ENCODE measurements at regions not wholly inside any gene's neighbourhood (a gene's known extent, or its start where the extent isn't known, plus 50 kb on each side); places are given as distances from the start of the nearest gene placed in this dataset.
A peak's percentile ranks its signal among the peaks of the same experiment; 100 is the strongest.

GRCh38 chr18:43486462-43486861 lies 209.2 kb upstream of the SYT4 start:
- DNase-seq (peak in 1 of 3 donors; percentile 6), ATAC-seq (ENCODE audit: insufficient read depth, low FRiP score) (no peak)

GRCh38 chr18:43501099-43501498 lies 223.8 kb upstream of the SYT4 start:
- ATAC-seq (ENCODE audit: insufficient read depth, low FRiP score) (no peak), DNase-seq (no peak)
- Histone ChIP-seq H3K27me3 (ENCODE audit: control insufficient read depth in 3 of 3, insufficient read depth in 3 of 3, low read length in 2 of 3) (no peaks in the 10 kb centered on the region), H3K9ac (ENCODE audit: insufficient read depth in 1 of 2, low read length in 2 of 2) (no peak overlapping the region), H3K4me1 (ENCODE audit: control insufficient read depth in 5 of 5, insufficient read depth in 5 of 5, low read length in 5 of 5) (no peaks in the 10 kb centered on the region), H3K27ac (ENCODE audit: low read depth in 1 of 2, low read length in 1 of 2) (no peak overlapping the region), H3K36me3 (ENCODE audit: control insufficient read depth in 4 of 4, insufficient read depth in 4 of 4, low read length in 4 of 4) (no peaks in the 10 kb centered on the region), H3K4me3 (no peak overlapping the region), H3K9me3 (ENCODE audit: control insufficient read depth in 4 of 4, insufficient read depth in 3 of 4, low read length in 3 of 4) (peaks cover 0 to 5% (median 2%) of the 10 kb centered on the region in 4 donors)
- no peak for TF ChIP-seq CTCF (IDR thresholded peaks at IDR 0.05; ENCODE audit: control extremely low read depth, extremely low read depth)
- 73 to 84% methylated on average over 2 of the region's 2 CpGs for whole genome bisulfite sequencing, 2 donors

More at GRCh38 chr18:43486462-43486861, 209.2 kb upstream of the SYT4 start:
- H3K36me3 ChIP-seq (ENCODE audit: control insufficient read depth in 4 of 4, insufficient read depth in 4 of 4, low read length in 4 of 4): no peaks in the 10 kb centered on the region
- H3K4me3 ChIP-seq: no peak overlapping the region
- TF ChIP-seq CTCF (IDR thresholded peaks at IDR 0.05; ENCODE audit: control extremely low read depth, extremely low read depth): no peak
- H3K4me1 ChIP-seq (ENCODE audit: control insufficient read depth in 5 of 5, insufficient read depth in 5 of 5, low read length in 5 of 5): no peaks in the 10 kb centered on the region
- WGBS, 2 donors: 92 to 93% methylated on average over 4 of the region's 4 CpGs
- no peaks in the 10 kb centered on the region for H3K27me3 ChIP-seq (ENCODE audit: control insufficient read depth in 3 of 3, insufficient read depth in 3 of 3, low read length in 2 of 3)
- H3K9ac ChIP-seq (ENCODE audit: insufficient read depth in 1 of 2, low read length in 2 of 2): no peak overlapping the region
- H3K9me3 ChIP-seq (ENCODE audit: control insufficient read depth in 4 of 4, insufficient read depth in 3 of 4, low read length in 3 of 4): peaks cover 0 to 8% (median 3%) of the 10 kb centered on the region in 4 donors
- H3K27ac ChIP-seq (ENCODE audit: low read depth in 1 of 2, low read length in 1 of 2): no peak overlapping the region

GRCh38 chr18:43506935-43507334 lies 229.6 kb upstream of the SYT4 start:
- ATAC-seq (ENCODE audit: insufficient read depth, low FRiP score) (no peak), DNase-seq (no peak)
- no peak for TF ChIP-seq CTCF (IDR thresholded peaks at IDR 0.05; ENCODE audit: control extremely low read depth, extremely low read depth)
- no peaks in the 10 kb centered on the region for H3K27me3 ChIP-seq (ENCODE audit: control insufficient read depth in 3 of 3, insufficient read depth in 3 of 3, low read length in 2 of 3)
- H3K4me1 ChIP-seq (ENCODE audit: control insufficient read depth in 5 of 5, insufficient read depth in 5 of 5, low read length in 5 of 5): no peaks in the 10 kb centered on the region
- no peak overlapping the region for H3K27ac ChIP-seq (ENCODE audit: low read depth in 1 of 2, low read length in 1 of 2)
- peaks cover 0 to 14% (median 6%) of the 10 kb centered on the region in 4 donors for H3K9me3 ChIP-seq (ENCODE audit: control insufficient read depth in 4 of 4, insufficient read depth in 3 of 4, low read length in 3 of 4)
- H3K9ac ChIP-seq (ENCODE audit: insufficient read depth in 1 of 2, low read length in 2 of 2): no peak overlapping the region
- no peaks in the 10 kb centered on the region for H3K36me3 ChIP-seq (ENCODE audit: control insufficient read depth in 4 of 4, insufficient read depth in 4 of 4, low read length in 4 of 4)
- no peak overlapping the region for H3K4me3 ChIP-seq

- peaks cover 0 to 14% (median 6%) of the 10 kb centered on the region in 4 donors for H3K9me3 ChIP-seq (ENCODE audit: control insufficient read depth in 4 of 4, insufficient read depth in 3 of 4, low read length in 3 of 4)
- 68 to 83% methylated on average over 4 of the region's 4 CpGs for WGBS, 2 donors
- no peak for DNase-seq
Measured at GRCh38 chr18:43507842-43508481, 230.7 kb upstream of the SYT4 start.

More at GRCh38 chr18:43507842-43508481, 230.7 kb upstream of the SYT4 start:
- no peaks in the 10 kb centered on the region for H3K36me3 ChIP-seq (ENCODE audit: control insufficient read depth in 4 of 4, insufficient read depth in 4 of 4, low read length in 4 of 4)
- no peaks in the 10 kb centered on the region for H3K4me1 ChIP-seq (ENCODE audit: control insufficient read depth in 5 of 5, insufficient read depth in 5 of 5, low read length in 5 of 5)
- no peak for ATAC-seq (ENCODE audit: insufficient read depth, low FRiP score)
- no peaks in the 10 kb centered on the region for H3K27me3 ChIP-seq (ENCODE audit: control insufficient read depth in 3 of 3, insufficient read depth in 3 of 3, low read length in 2 of 3)
- TF ChIP-seq CTCF (IDR thresholded peaks at IDR 0.05; ENCODE audit: control extremely low read depth, extremely low read depth): no peak
- no peak overlapping the region for H3K27ac ChIP-seq (ENCODE audit: low read depth in 1 of 2, low read length in 1 of 2)
- H3K9ac ChIP-seq (ENCODE audit: insufficient read depth in 1 of 2, low read length in 2 of 2): no peak overlapping the region
- H3K4me3 ChIP-seq: no peak overlapping the region

Measured in lung (tissue), 11 donors.